Mesenteric fat pad (tissue), 1 donor: ENCODE measurements at regions not wholly inside any gene's neighbourhood (a gene's known extent, or its start where the extent isn't known, plus 50 kb on each side); places are given as distances from the start of the nearest gene placed in this dataset.

ENCODE experiments used
- DNase-seq: peaks from one replicate; pipeline ENCODE4 v3.0.0-alpha.2; 2020; ENCODE audit warnings: low spot score
- donor health status: DM: yes; HTN: yes; CAD: no.

DNA sequence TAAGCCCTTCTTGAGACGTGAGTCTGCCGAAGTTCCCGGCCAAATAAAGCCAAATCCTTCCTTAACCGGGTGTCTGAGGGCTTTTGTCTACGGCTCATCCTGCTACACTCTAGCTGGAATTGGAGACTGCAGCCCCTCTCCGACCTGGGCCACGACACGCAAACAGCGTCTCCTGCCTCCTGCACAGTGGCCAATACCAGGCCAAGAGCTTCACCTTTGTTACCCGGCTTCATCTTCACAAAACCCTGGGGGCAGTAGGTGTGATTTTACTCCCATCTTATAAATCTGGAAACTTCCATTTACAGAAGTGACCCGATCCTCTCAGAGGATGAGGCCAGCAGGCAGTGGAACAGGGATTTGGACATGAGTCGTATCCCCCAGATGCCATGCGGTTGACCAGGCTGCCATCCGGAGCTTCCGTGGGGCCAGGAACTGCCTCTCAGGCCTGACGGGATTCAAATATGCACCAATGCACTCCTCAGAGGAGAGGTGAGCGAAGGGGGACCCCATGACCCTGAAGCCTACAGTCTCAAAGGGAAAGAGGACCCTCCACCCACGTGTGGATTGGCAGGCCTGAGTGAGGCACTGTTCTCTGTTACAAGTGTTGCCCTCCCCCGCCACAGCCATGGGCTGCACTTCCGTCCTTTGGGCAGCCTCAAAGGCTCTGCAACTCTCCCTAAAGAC, 53.2 kb upstream of the KLF13 start:
- peak; percentile 30 for DNase-seq

DNA sequence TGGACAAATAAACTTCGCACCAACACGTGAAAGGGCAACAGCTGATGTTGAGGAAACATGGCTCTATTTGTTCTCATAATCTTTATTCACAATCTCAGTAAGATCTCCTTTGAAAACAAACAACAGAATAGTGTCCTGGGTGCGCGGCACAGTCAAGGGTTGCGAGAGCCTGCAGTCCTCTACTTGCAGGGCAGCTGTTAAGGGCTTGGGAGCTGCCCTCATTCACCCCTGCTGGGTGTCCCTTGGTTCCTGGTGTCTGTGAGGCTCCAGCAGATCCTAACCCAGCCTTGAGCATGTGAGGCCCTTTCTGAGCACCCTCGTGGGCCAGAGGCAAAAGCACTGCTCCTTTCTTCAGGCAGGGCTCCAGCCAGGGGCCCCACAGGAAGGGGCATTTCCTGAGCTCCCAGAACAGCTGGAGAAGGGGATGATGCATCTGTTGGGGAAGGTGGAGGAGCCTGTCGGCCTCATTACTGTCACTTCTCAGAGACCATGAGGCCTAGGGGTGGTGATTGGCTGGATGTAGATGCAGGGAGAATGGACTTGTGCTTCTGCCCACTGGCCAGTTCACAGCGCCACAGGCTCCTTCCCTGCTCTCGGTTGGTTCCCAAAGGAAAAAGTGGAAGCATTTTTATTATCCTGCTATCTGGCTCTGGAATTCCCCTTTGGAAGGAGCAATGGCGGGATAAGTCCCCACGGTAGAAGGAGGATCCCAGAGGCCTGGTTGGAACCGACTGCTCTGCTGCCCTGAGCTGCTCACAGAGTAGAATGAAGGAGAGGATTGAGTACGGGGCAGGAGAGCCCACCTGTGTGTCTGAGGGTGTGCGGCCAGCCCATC, 51.9 kb upstream of the KLF13 start:
- DNase-seq: peak; percentile 24

DNA sequence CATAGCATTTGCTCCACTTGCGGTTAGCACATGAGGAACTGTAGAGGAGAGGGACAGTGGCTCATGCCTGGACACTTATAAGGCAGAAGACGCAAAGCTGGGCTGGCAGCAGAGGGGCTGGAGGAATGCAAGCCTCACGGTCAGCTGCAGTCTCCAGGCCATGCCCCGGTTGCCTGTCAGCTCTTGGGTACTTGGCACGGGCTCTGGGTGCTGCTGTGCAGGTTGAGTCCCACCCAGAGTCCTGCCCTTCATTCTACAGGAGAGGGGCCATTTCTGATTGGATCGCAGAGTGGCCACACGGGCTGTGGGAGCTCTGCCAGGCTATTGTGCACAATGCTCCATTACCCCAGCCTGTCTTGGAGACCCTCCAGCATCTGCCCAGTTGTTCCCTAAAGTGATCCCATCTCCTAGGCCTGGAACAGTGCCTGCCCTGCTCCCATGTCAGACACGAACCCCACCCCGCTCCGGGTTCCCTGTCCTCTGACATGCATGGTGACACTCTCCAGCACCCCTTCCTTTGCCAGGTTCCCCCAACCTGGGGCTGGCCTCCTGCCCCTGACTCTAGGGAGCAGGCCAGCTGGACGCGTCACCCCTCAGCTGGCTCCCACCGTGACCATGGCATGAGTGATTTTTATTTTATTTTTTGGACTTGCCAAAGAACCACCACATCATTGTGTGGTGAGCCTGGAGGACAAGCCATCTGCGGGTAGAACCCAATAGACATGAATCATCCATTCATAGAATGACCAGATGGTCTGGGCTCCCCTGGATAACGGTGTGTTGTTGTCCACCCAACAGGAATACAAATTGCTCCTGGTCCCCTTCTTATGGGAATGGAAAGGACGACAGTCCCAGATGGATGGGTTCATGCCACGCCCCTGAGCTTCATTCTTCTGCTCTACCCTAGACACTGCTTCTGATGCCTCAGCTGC, 51.0 kb upstream of the KLF13 start:
- DNase-seq: peak; percentile 26

DNA sequence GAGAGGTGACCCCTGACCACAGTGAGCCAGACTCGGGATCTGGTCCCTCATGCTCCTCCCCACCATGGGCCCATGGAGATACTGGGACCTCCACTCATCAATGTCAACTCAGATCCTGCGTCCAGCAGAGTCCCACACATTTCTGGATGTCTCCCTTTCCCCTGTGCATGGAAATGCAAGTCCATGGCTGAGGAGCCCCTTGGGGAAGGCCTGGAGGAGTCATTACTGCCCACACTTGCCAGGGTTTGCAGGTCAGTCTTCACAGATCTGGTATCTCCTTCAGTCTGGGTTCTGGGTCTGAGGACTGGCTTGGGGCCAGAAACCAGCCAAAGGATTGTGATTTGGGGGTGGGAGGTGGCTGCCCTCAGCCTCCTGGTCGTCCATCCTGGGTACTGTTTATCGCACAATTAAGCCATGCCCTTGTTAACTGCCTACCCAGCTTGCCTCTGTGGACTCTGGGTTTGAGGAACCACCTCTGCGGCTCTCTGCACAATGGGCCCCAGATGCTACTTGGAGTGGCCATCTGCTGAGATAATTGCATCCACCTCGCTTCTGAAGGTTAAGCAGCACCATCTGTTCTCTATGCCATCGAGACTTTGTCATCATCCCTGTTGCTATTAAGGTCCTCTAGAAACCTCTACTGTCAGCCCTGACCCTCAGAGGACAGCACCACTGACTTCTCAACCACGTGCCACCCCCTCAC, 49.9 kb upstream of the KLF13 start:
- peak; percentile 24 for DNase-seq
